ENCODE measurements at regions not wholly inside any gene's neighbourhood (a gene's known extent, or its start where the extent isn't known, plus 50 kb on each side); places are given as distances from the start of the nearest gene placed in this dataset.

GRCh38 chr14:35456261-35456660, 51.7 kb upstream of the NFKBIA start:
- no peak for DNase-seq
- no peak for TF ChIP-seq CTCF (IDR thresholded peaks at IDR 0.05; ENCODE audit: low read depth, low read length, missing control alignments)
- no peak overlapping the region for H3K4me3 ChIP-seq (ENCODE audit: low read depth, low read length)
- no peaks in the 10 kb centered on the region for H3K27me3 ChIP-seq (replicated peaks)
- in situ Hi-C loops (cut with HindIII; ENCODE audit: low pct_ligation_motif_present, low sequenced_read_pairs): no loop called here
- H3K36me3 ChIP-seq (replicated peaks): no peaks in the 10 kb centered on the region
- no peak overlapping the region for H3K27ac ChIP-seq

- in situ Hi-C loops (cut with HindIII; ENCODE audit: low pct_ligation_motif_present, low sequenced_read_pairs): no loop called here
- no peak overlapping the region for H3K27ac ChIP-seq
- no peak for DNase-seq
- no peaks in the 10 kb centered on the region for H3K36me3 ChIP-seq (replicated peaks)
- no peak overlapping the region for H3K4me3 ChIP-seq (ENCODE audit: low read depth, low read length)
- no peaks in the 10 kb centered on the region for H3K27me3 ChIP-seq (replicated peaks)
- no peak for TF ChIP-seq CTCF (IDR thresholded peaks at IDR 0.05; ENCODE audit: low read depth, low read length, missing control alignments)
Observed at GRCh38 chr14:35458442-35458841, 53.9 kb upstream of the NFKBIA start.

- in situ Hi-C loops (cut with HindIII; ENCODE audit: low pct_ligation_motif_present, low sequenced_read_pairs): no loop called here
- no peak overlapping the region for H3K27ac ChIP-seq
- DNase-seq: no peak
- no peaks in the 10 kb centered on the region for H3K27me3 ChIP-seq (replicated peaks)
- H3K36me3 ChIP-seq (replicated peaks): no peaks in the 10 kb centered on the region
- H3K4me3 ChIP-seq (ENCODE audit: low read depth, low read length): no peak overlapping the region
- no peak for TF ChIP-seq CTCF (IDR thresholded peaks at IDR 0.05; ENCODE audit: low read depth, low read length, missing control alignments)
Observed at GRCh38 chr14:35459776-35460175, 55.2 kb upstream of the NFKBIA start.

- no peak overlapping the region for H3K27ac ChIP-seq
- no peaks in the 10 kb centered on the region for H3K27me3 ChIP-seq (replicated peaks)
- TF ChIP-seq CTCF (IDR thresholded peaks at IDR 0.05; ENCODE audit: low read depth, low read length, missing control alignments): no peak
- H3K4me3 ChIP-seq (ENCODE audit: low read depth, low read length): no peak overlapping the region
- peak; percentile 43 for DNase-seq
- H3K36me3 ChIP-seq (replicated peaks): no peaks in the 10 kb centered on the region
- in situ Hi-C loops (cut with HindIII; ENCODE audit: low pct_ligation_motif_present, low sequenced_read_pairs): no loop called here
Observed at GRCh38 chr14:35470755-35471154, 63.2 kb upstream of the INSM2 start.

GRCh38 chr14:35471803-35472202, 62.2 kb upstream of the INSM2 start:
- in situ Hi-C loops (cut with HindIII; ENCODE audit: low pct_ligation_motif_present, low sequenced_read_pairs): no loop called here
- H3K27me3 ChIP-seq (replicated peaks): no peaks in the 10 kb centered on the region

More at GRCh38 chr14:35471803-35472202, 62.2 kb upstream of the INSM2 start:
- Histone ChIP-seq H3K4me3 (ENCODE audit: low read depth, low read length) (no peak overlapping the region), H3K36me3 (replicated peaks) (no peaks in the 10 kb centered on the region), H3K27ac (no peak overlapping the region)
- no peak for DNase-seq
- TF ChIP-seq CTCF (IDR thresholded peaks at IDR 0.05; ENCODE audit: low read depth, low read length, missing control alignments): no peak
